OCI-LY7 (cell line): ENCODE measurements at regions not wholly inside any gene's neighbourhood (a gene's known extent, or its start where the extent isn't known, plus 50 kb on each side); places are given as distances from the start of the nearest gene placed in this dataset.

ENCODE experiments used
- CTCF ChIP-seq: fragments of 200-600 bp; sonication (generic); conservative IDR thresholded peaks from 2 replicates; pipeline ENCODE4 v1.5.1; 2014; ENCODE audit warnings: mild to moderate bottlenecking, antibody characterized with exemption, low read length, moderate library complexity, mixed read lengths
- EZH2phosphoT487 ChIP-seq: fragments of 200-600 bp; sonication (generic); IDR thresholded peaks from 2 replicates; pipeline ENCODE4 v1.6.1; 2018; ENCODE audit warnings: low read depth, borderline replicate concordance, mild to moderate bottlenecking, mixed run types, antibody characterized with exemption, low read length, moderate library complexity, mixed read lengths

GRCh38 chr10:62934258-62934657, 118.1 kb upstream of the EGR2 start:
- TF ChIP-seq CTCF (no peak), EZH2phosphoT487 (no peak)
